A549 (cell line): ENCODE measurements at regions not wholly inside any gene's neighbourhood (a gene's known extent, or its start where the extent isn't known, plus 50 kb on each side); places are given as distances from the start of the nearest gene placed in this dataset.

ENCODE experiments used
- ATAC-seq, 2 experiments: fragments of 200-7000 bp in 1 of 2; fragments of >200 bp in 1 of 2; cut with Nextera tagmentation in 1 of 2; cut with Tn5 transposase in 1 of 2; 3 replicates each; pipeline versions ENCODE4 v1.8.0 to v1.9.1; 2018 to 2020; ENCODE audit warnings: mild to moderate bottlenecking in 1 of 2, moderate library complexity in 1 of 2
- CTCF ChIA-PET: fragments of 300-600 bp; sonication (Branson Sonifier 250); formaldehyde crosslinking; extraction: SDS; loops from one replicate; lab custom pipeline; 2021; ENCODE audit warnings: antibody characterized with exemption, inconsistent platforms; lab: Yijun Ruan, JAX
- POLR2A ChIA-PET: fragments of 350-600 bp; formaldehyde crosslinking; extraction: SDS; loops from one replicate; lab custom pipeline; 2021; ENCODE audit warnings: antibody characterized with exemption, inconsistent platforms; lab: Yijun Ruan, JAX
- DNase-seq, 2 experiments: peaks; one replicate each; pipeline versions ENCODE4 v3.0.0 to v3.0.0-alpha.2; 2011 to 2016; ENCODE audit warnings: low read depth in 1 of 2, low spot score in 1 of 2
- FAIRE-seq: peaks from 2 replicates; lab custom pipeline; 2011; peaks lifted over from hg19 to GRCh38; lab: Jason Lieb, UNC
- H3K27ac ChIP-seq, 2 experiments: fragments of >200 bp; sonication (Bioruptor Twin); formaldehyde crosslinking; 3 replicates each; pipeline ENCODE4 v1.5.1; 2016 to 2017
- H3K4me1 ChIP-seq: fragments of >200 bp; sonication (Bioruptor Twin); formaldehyde crosslinking; 3 replicates; pipeline ENCODE4 v1.6.1; 2016
- H3K4me2 ChIP-seq: fragments of >200 bp; sonication (Bioruptor Twin); formaldehyde crosslinking; 3 replicates; pipeline ENCODE4 v1.6.1; 2016
- H3K4me3 ChIP-seq: fragments of >200 bp; sonication (Bioruptor Twin); formaldehyde crosslinking; 3 replicates; pipeline ENCODE4 v1.5.1; 2016
- H3K9me3 ChIP-seq: fragments of >200 bp; sonication (Bioruptor Twin); formaldehyde crosslinking; 3 replicates; pipeline ENCODE4 v1.6.1; 2016
- ATOH8 ChIP-seq: fragments of 250-450 bp; sonication (Bioruptor Pico); IDR thresholded peaks from 2 replicates; pipeline ENCODE4 v1.5.0; 2020; ENCODE audit warnings: low read depth, mild to moderate bottlenecking, moderate library complexity
- BHLHE40 ChIP-seq: IDR thresholded peaks from 2 replicates; pipeline ENCODE4 v1.6.1; 2012; ENCODE audit warnings: low read depth, low read length, inconsistent platforms
- CHD2 ChIP-seq: fragments of 150-350 bp; IDR thresholded peaks from 2 replicates; pipeline ENCODE4 v1.6.1; 2014; ENCODE audit warnings: low read length; ENCODE audit not compliant: partially characterized antibody
- EP300 ChIP-seq, 2 experiments: fragments of >200 bp; sonication (Bioruptor Twin); formaldehyde crosslinking; IDR thresholded peaks; 2 replicates in 1 of 2; 3 replicates in 1 of 2; pipeline ENCODE4 v1.6.1; 2016 to 2017
- FOSL2 ChIP-seq, 2 experiments: fragments of 450-650 bp in 1 of 2; fragments of >200 bp in 1 of 2; sonication (Bioruptor Twin) in 1 of 2; formaldehyde crosslinking; IDR thresholded peaks; 2 replicates each; pipeline versions ENCODE4 v1.5.0 to v1.6.1; 2016 to 2020; ENCODE audit warnings: mild to moderate bottlenecking in 1 of 2, moderate library complexity in 1 of 2
- HOXA7 ChIP-seq: fragments of 250-450 bp; sonication (Bioruptor Pico); IDR thresholded peaks from 2 replicates; pipeline ENCODE4 v1.5.0; 2020; ENCODE audit warnings: mild to moderate bottlenecking, moderate library complexity
- HOXB5 ChIP-seq: fragments of 250-450 bp; sonication (Bioruptor Pico); IDR thresholded peaks from 2 replicates; pipeline ENCODE4 v1.5.0; 2020; ENCODE audit warnings: mild to moderate bottlenecking, moderate library complexity
- JUNB ChIP-seq: fragments of >200 bp; sonication (Bioruptor Twin); formaldehyde crosslinking; IDR thresholded peaks from 2 replicates; pipeline ENCODE4 v1.6.1; 2016
- KDM5A ChIP-seq: fragments of 200-600 bp; sonication (generic); IDR thresholded peaks from 2 replicates; pipeline ENCODE4 v1.6.1; 2016; ENCODE audit warnings: antibody characterized with exemption, mild to moderate bottlenecking
- MAZ ChIP-seq: fragments of 150-350 bp; IDR thresholded peaks from 2 replicates; pipeline ENCODE4 v1.6.1; 2014; ENCODE audit warnings: antibody characterized with exemption, low read depth, low read length, borderline replicate concordance
- NPAS2 ChIP-seq: fragments of 250-450 bp; sonication (Bioruptor Pico); IDR thresholded peaks from 2 replicates; pipeline ENCODE4 v1.8.0; 2022; ENCODE audit warnings: mild to moderate bottlenecking, moderate library complexity, borderline replicate concordance
- NR3C1 ChIP-seq: fragments of >200 bp; sonication (Bioruptor Twin); formaldehyde crosslinking; IDR thresholded peaks from 3 replicates; pipeline ENCODE4 v1.6.1; 2017
- REST ChIP-seq: fragments of 200-600 bp; sonication (generic); IDR thresholded peaks from 2 replicates; pipeline ENCODE4 v1.6.1; 2016; ENCODE audit warnings: antibody characterized with exemption, mild to moderate bottlenecking, moderate library complexity
- RFX5 ChIP-seq: fragments of 450-650 bp; IDR thresholded peaks from 2 replicates; pipeline ENCODE4 v1.7.1; 2014; ENCODE audit warnings: antibody characterized with exemption, mild to moderate bottlenecking, moderate library complexity
- TP53 ChIP-seq: fragments of 250-450 bp; sonication (Bioruptor Pico); IDR thresholded peaks from 2 replicates; pipeline ENCODE4 v1.5.0; 2021; ENCODE audit warnings: mild to moderate bottlenecking, moderate library complexity
- ZFP36 ChIP-seq: fragments of 450-650 bp; IDR thresholded peaks from 2 replicates; pipeline ENCODE4 v1.6.1; 2014; ENCODE audit warnings: borderline replicate concordance; ENCODE audit not compliant: partially characterized antibody
- ZSCAN20 ChIP-seq: fragments of 250-450 bp; sonication (Bioruptor Pico); IDR thresholded peaks from 2 replicates; pipeline ENCODE4 v1.8.0; 2022; ENCODE audit warnings: mild to moderate bottlenecking, moderate library complexity
- WGBS: methylation state at CpG from one replicate; pipeline ENCODE4 v1.1.6; 2017; ENCODE audit errors: missing lambda C conversion rate; 5-methylcytosine and 5-hydroxymethylcytosine counted together
- TF ChIP-seq, protein P1 (sequence below): IDR thresholded peaks from 2 replicates; pipeline ENCODE4 v1.6.1; 2012; ENCODE audit warnings: low read depth, borderline replicate concordance
- TF ChIP-seq, protein P2 (sequence below): fragments of >200 bp; sonication (Bioruptor Twin); formaldehyde crosslinking; IDR thresholded peaks from 3 replicates; pipeline ENCODE4 v1.6.1; 2016

- no peak overlapping the region for H3K4me3 ChIP-seq
- H3K4me2 ChIP-seq = no peak overlapping the region
- H3K27ac ChIP-seq = no peak overlapping the region
- no peak for TF ChIP-seq EP300 (IDR thresholded peaks at IDR 0.05)
- TF ChIP-seq, protein P1, sequence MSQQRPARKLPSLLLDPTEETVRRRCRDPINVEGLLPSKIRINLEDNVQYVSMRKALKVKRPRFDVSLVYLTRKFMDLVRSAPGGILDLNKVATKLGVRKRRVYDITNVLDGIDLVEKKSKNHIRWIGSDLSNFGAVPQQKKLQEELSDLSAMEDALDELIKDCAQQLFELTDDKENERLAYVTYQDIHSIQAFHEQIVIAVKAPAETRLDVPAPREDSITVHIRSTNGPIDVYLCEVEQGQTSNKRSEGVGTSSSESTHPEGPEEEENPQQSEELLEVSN = no peak
- no peak for TF ChIP-seq ATOH8
- no peak for TF ChIP-seq TP53 (CRISPR knock-in tag)
- TF ChIP-seq JUNB = no peak
- TF ChIP-seq, protein P2, sequence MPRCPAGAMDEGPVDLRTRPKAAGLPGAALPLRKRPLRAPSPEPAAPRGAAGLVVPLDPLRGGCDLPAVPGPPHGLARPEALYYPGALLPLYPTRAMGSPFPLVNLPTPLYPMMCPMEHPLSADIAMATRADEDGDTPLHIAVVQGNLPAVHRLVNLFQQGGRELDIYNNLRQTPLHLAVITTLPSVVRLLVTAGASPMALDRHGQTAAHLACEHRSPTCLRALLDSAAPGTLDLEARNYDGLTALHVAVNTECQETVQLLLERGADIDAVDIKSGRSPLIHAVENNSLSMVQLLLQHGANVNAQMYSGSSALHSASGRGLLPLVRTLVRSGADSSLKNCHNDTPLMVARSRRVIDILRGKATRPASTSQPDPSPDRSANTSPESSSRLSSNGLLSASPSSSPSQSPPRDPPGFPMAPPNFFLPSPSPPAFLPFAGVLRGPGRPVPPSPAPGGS = no peak
- TF ChIP-seq FOSL2 (IDR thresholded peaks at IDR 0.05) = no peak
- TF ChIP-seq FOSL2 (CRISPR knock-in tag; IDR thresholded peaks at IDR 0.05) = no peak
- TF ChIP-seq MAZ = no peak
- no peak for TF ChIP-seq REST
- TF ChIP-seq ZFP36 = no peak
- TF ChIP-seq HOXB5 (CRISPR knock-in tag) = no peak
- no peak for TF ChIP-seq CHD2
- no peak for TF ChIP-seq NPAS2 (CRISPR knock-in tag)
- no peak for TF ChIP-seq HOXA7 (CRISPR knock-in tag)
- TF ChIP-seq BHLHE40 = no peak
- H3K4me1 ChIP-seq = no peaks in the 10 kb centered on the region
- POLR2A ChIA-PET = no interaction called here
- ATAC-seq (no peak), DNase-seq (no peak), FAIRE-seq (no peak)
- WGBS = 4% methylated on average over 1 of the region's 1 CpG
- CTCF ChIA-PET = no interaction called here
- no peaks in the 10 kb centered on the region for H3K9me3 ChIP-seq
Measured at GRCh38 chr11:87675993-87676392, 499.2 kb downstream of the RAB38 start.

DNA sequence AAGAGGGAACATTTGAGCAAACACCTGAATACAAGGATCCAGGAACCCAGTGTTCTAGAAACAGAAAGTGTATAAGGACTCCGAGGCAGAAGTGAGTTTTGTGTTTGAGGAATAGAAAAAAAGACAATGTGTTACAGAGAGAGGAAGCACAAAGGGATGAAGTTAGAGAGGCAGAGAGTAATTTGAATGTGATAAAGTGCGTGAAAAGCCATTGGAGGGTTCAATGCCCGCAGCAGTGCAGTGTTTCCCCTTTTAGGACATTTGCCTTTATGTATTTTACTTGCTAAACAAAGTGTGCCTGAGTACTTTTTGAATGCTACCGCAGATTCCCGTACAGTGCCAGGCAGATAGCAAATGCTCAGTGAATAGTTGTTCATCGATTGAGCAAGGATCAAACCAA lies 508.5 kb downstream of the RAB38 start:
- no peak overlapping the region for H3K27ac ChIP-seq
- ChIA-PET CTCF (no interaction called here), POLR2A (no interaction called here)
- DNase-seq (no peak), FAIRE-seq (no peak), ATAC-seq (no peak)
- 10% methylated on average over 6 of the region's 6 CpGs for WGBS
- H3K4me2 ChIP-seq = no peak overlapping the region
- no peaks in the 10 kb centered on the region for H3K9me3 ChIP-seq
- H3K4me3 ChIP-seq = no peak overlapping the region
- TF ChIP-seq KDM5A (no peak), ZSCAN20 (CRISPR knock-in tag) (no peak), NR3C1 (no peak), RFX5 (no peak), MAZ (no peak)
- H3K4me1 ChIP-seq = no peaks in the 10 kb centered on the region
